CD14-positive monocyte (primary cell): ENCODE measurements at regions not wholly inside any gene's neighbourhood (a gene's known extent, or its start where the extent isn't known, plus 50 kb on each side); places are given as distances from the start of the nearest gene placed in this dataset.

ENCODE experiments used
- DNase-seq, 3 donors: peaks; one replicate each; pipeline ENCODE4 v3.0.0-alpha.2; 2011 to 2022
- H2AFZ ChIP-seq: 2 replicates; pipeline ENCODE4 v1.6.0; 2012; ENCODE audit warnings: mild to moderate bottlenecking, low read depth, low read length, inconsistent platforms; ENCODE audit not compliant: insufficient read depth, poor library complexity, severe bottlenecking
- H3K27ac ChIP-seq, 2 donors: 1 replicate in 1 of 2; 2 replicates in 1 of 2; pipeline ENCODE4 v1.5.1; 2012 to 2013; ENCODE audit warnings: low read length in 2 of 2, control low read depth in 1 of 2, inconsistent platforms in 1 of 2, low read depth in 1 of 2, mild to moderate bottlenecking in 1 of 2
- H3K27me3 ChIP-seq, 2 donors: one replicate each; pipeline versions ENCODE4 v1.6.0 to v1.6.1; 2011 to 2013; ENCODE audit warnings: low read length in 2 of 2; ENCODE audit not compliant: control insufficient read depth in 2 of 2, insufficient read depth in 2 of 2
- H3K36me3 ChIP-seq, 2 donors: replicated peaks in 1 of 2; 1 replicate in 1 of 2; 2 replicates in 1 of 2; pipeline versions ENCODE4 v1.5.1 to v1.6.1; 2012 to 2013; ENCODE audit warnings: low read length in 2 of 2, control low read depth in 1 of 2, inconsistent platforms in 1 of 2, mild to moderate bottlenecking in 1 of 2; ENCODE audit not compliant: insufficient read depth in 2 of 2, control insufficient read depth in 1 of 2
- H3K4me1 ChIP-seq, 2 donors: 1 replicate in 1 of 2; 2 replicates in 1 of 2; pipeline versions ENCODE4 v1.5.1 to v1.6.1; 2012 to 2013; ENCODE audit warnings: low read length in 2 of 2, control low read depth in 1 of 2, inconsistent platforms in 1 of 2, mild to moderate bottlenecking in 1 of 2, moderate library complexity in 1 of 2; ENCODE audit not compliant: insufficient read depth in 2 of 2, control insufficient read depth in 1 of 2
- H3K4me2 ChIP-seq: replicated peaks from 2 replicates; pipeline ENCODE3; 2012; ENCODE audit warnings: low read length, moderate library complexity, mild to moderate bottlenecking; ENCODE audit not compliant: poor library complexity, severe bottlenecking; ENCODE audit errors: extremely low read depth
- H3K4me3 ChIP-seq, 3 experiments: fragments of 200-600 bp in 1 of 3; sonication (generic) in 1 of 3; replicated peaks in 1 of 3; 1 replicate in 2 of 3; 2 replicates in 1 of 3; pipeline ENCODE4 v1.5.1; 2011 to 2013; ENCODE audit warnings: low read length in 3 of 3, mild to moderate bottlenecking in 3 of 3, control low read depth in 2 of 3, low read depth in 2 of 3, inconsistent platforms in 1 of 3, moderate library complexity in 1 of 3
- H3K79me2 ChIP-seq: 2 replicates; pipeline ENCODE4 v1.6.0; 2012; ENCODE audit warnings: mild to moderate bottlenecking, control low read depth, inconsistent platforms, low read length, moderate library complexity; ENCODE audit not compliant: insufficient read depth
- H3K9ac ChIP-seq: 2 replicates; pipeline ENCODE4 v1.6.0; 2017; ENCODE audit warnings: low read length, mild to moderate bottlenecking; ENCODE audit not compliant: insufficient read depth, poor library complexity, severe bottlenecking
- H3K9me3 ChIP-seq, 2 donors: replicated peaks in 1 of 2; 1 replicate in 1 of 2; 2 replicates in 1 of 2; pipeline versions ENCODE4 v1.5.1 to v1.6.1; 2012 to 2013; ENCODE audit warnings: low read length in 2 of 2, control low read depth in 1 of 2; ENCODE audit not compliant: control insufficient read depth in 1 of 2, insufficient read depth in 1 of 2
- H4K20me1 ChIP-seq: 2 replicates; pipeline ENCODE4 v1.6.0; 2012; ENCODE audit warnings: mild to moderate bottlenecking, low read length, control low read depth, moderate library complexity; ENCODE audit not compliant: insufficient read depth
- H3K27ac Mint-ChIP-seq, 7 donors: one replicate each; pipeline ENCODE4 v1.8.0; 2020; ENCODE audit warnings: mild to moderate bottlenecking in 7 of 7, mixed read lengths in 7 of 7, moderate library complexity in 6 of 7, inconsistent platforms in 2 of 7
- H3K27me3 Mint-ChIP-seq, 3 donors: one replicate each; pipeline ENCODE4 v1.8.0; 2021 to 2022; ENCODE audit warnings: low read depth in 3 of 3, mild to moderate bottlenecking in 3 of 3, mixed read lengths in 3 of 3, moderate library complexity in 3 of 3, inconsistent platforms in 1 of 3
- H3K36me3 Mint-ChIP-seq, 2 donors: one replicate each; pipeline ENCODE4 v1.8.0; 2020; ENCODE audit warnings: mixed read lengths in 2 of 2, inconsistent platforms in 1 of 2, mild to moderate bottlenecking in 1 of 2
- H3K4me1 Mint-ChIP-seq: one replicate; pipeline ENCODE4 v1.8.0; 2020; ENCODE audit warnings: mild to moderate bottlenecking, mixed read lengths
- H3K4me3 Mint-ChIP-seq, 2 donors: one replicate each; pipeline ENCODE4 v1.8.0; 2020; ENCODE audit warnings: mild to moderate bottlenecking in 2 of 2, mixed read lengths in 2 of 2, moderate library complexity in 1 of 2
- H3K9me3 Mint-ChIP-seq, 7 donors: one replicate each; pipeline ENCODE4 v1.8.0; 2020 to 2022; ENCODE audit warnings: mixed read lengths in 7 of 7, mild to moderate bottlenecking in 6 of 7, moderate library complexity in 6 of 7, inconsistent platforms in 2 of 7
- WGBS: methylation state at CpG from one replicate; pipeline ENCODE4 v1.1.5; 2013; ENCODE audit warnings: missing lambda C conversion rate; ENCODE audit not compliant: insufficient coverage; 5-methylcytosine and 5-hydroxymethylcytosine counted together
- intact Hi-C, 2 donors: fragments of 100-400 bp; cut with micrococcal nuclease; formaldehyde crosslinking; loops; one replicate each; pipeline versions ENCODE4 v1.15.0 to v1.15.1; 2023
- TF ChIP-seq, protein P1 (sequence below): fragments of 200-600 bp; IDR thresholded peaks from one replicate; pipeline ENCODE4 v1.8.0; 2022; ENCODE audit warnings: antibody characterized with exemption, mild to moderate bottlenecking

- intact Hi-C loops = no loop called here
These were observed 135.5 kb downstream of the GPX5 start for GRCh38 chr6:28661097-28661713.

GRCh38 chr6:28664870-28665396 is 139.3 kb downstream of the GPX5 start:
- Mint-ChIP-seq H3K27ac (no peak overlapping the region), H3K27me3 (peaks cover 8 to 19% (median 14%) of the 10 kb centered on the region in 3 donors), H3K4me3 (no peak overlapping the region)

More at GRCh38 chr6:28661097-28661713, 135.5 kb downstream of the GPX5 start:
- H3K9me3 Mint-ChIP-seq = peaks cover 0 to 20% (median 16%) of the 10 kb centered on the region in 7 donors
- Histone ChIP-seq H3K4me2 (no peak overlapping the region), H3K79me2 (no peaks in the 10 kb centered on the region), H3K4me1 (peaks cover 0 to 8% of the 10 kb centered on the region in 2 donors), H3K36me3 (no peaks in the 10 kb centered on the region), H3K9ac (no peak overlapping the region), H3K4me3 (no peak overlapping the region), H3K9me3 (peaks cover 0 to 9% of the 10 kb centered on the region in 2 donors), H3K27me3 (peaks cover 40 to 50% of the 10 kb centered on the region in 2 donors), H2AFZ (no peak overlapping the region), H3K27ac (no peak overlapping the region), H4K20me1 (no peaks in the 10 kb centered on the region)
- peaks cover 0 to 3% of the 10 kb centered on the region in 2 donors for H3K36me3 Mint-ChIP-seq
- peaks cover 18% of the 10 kb centered on the region for H3K4me1 Mint-ChIP-seq
- no peak overlapping the region for H3K4me3 Mint-ChIP-seq
- peaks cover 42 to 48% (median 47%) of the 10 kb centered on the region in 3 donors for H3K27me3 Mint-ChIP-seq
- H3K27ac Mint-ChIP-seq = no peak overlapping the region
- WGBS = no CpG with 5 or more reads among the region's 2 CpGs
- DNase-seq = no peak
- TF ChIP-seq, protein P1, sequence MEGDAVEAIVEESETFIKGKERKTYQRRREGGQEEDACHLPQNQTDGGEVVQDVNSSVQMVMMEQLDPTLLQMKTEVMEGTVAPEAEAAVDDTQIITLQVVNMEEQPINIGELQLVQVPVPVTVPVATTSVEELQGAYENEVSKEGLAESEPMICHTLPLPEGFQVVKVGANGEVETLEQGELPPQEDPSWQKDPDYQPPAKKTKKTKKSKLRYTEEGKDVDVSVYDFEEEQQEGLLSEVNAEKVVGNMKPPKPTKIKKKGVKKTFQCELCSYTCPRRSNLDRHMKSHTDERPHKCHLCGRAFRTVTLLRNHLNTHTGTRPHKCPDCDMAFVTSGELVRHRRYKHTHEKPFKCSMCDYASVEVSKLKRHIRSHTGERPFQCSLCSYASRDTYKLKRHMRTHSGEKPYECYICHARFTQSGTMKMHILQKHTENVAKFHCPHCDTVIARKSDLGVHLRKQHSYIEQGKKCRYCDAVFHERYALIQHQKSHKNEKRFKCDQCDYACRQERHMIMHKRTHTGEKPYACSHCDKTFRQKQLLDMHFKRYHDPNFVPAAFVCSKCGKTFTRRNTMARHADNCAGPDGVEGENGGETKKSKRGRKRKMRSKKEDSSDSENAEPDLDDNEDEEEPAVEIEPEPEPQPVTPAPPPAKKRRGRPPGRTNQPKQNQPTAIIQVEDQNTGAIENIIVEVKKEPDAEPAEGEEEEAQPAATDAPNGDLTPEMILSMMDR = no peak

More at GRCh38 chr6:28664870-28665396, 139.3 kb downstream of the GPX5 start:
- Histone ChIP-seq H3K9me3 (no peaks in the 10 kb centered on the region), H3K36me3 (no peaks in the 10 kb centered on the region), H3K79me2 (no peaks in the 10 kb centered on the region), H3K4me1 (no peaks in the 10 kb centered on the region), H4K20me1 (no peaks in the 10 kb centered on the region), H3K4me3 (no peak overlapping the region), H3K27me3 (peaks cover 3 to 14% of the 10 kb centered on the region in 2 donors), H3K4me2 (no peak overlapping the region), H3K27ac (no peak overlapping the region), H2AFZ (no peak overlapping the region), H3K9ac (no peak overlapping the region)
- H3K9me3 Mint-ChIP-seq = peaks cover 2 to 7% (median 2%) of the 10 kb centered on the region in 7 donors
- intact Hi-C loops = no loop called here
- 98% methylated on average over 3 of the region's 3 CpGs for WGBS
- TF ChIP-seq, protein P1 = no peak
- H3K36me3 Mint-ChIP-seq = no peaks in the 10 kb centered on the region
- no peaks in the 10 kb centered on the region for H3K4me1 Mint-ChIP-seq
- no peak for DNase-seq
